IMR-90 (cell line): ENCODE measurements at regions not wholly inside any gene's neighbourhood (a gene's known extent, or its start where the extent isn't known, plus 50 kb on each side); places are given as distances from the start of the nearest gene placed in this dataset.

Experiments used
- ATAC-seq: fragments of 200-7000 bp; cut with Tn5 transposase; 2 replicates; pipeline ENCODE4 v1.9.1; 2020; ENCODE audit warnings: low read depth, mild to moderate bottlenecking, moderate library complexity
- BruUV-seq: library from RNA; stranded (reverse); fragments of 400-500 nt; replicated peaks from 2 replicates; lab custom pipeline; 2021; lab: Mats Ljungman, UMichigan
- CTCF ChIA-PET: fragments of 300-600 bp; formaldehyde crosslinking; extraction: SDS; loops from one replicate; lab custom pipeline; 2021; ENCODE audit warnings: antibody characterized with exemption; lab: Yijun Ruan, JAX
- POLR2A ChIA-PET: fragments of 300-600 bp; sonication (Branson Sonifier 250); formaldehyde crosslinking; loops from one replicate; lab custom pipeline; 2022; ENCODE audit warnings: antibody characterized with exemption; ENCODE audit not compliant: unreplicated experiment; lab: Charles Lee
- DNase-seq: peaks from one replicate; pipeline ENCODE4 v3.0.0; 2013
- H2AFZ ChIP-seq: replicated peaks from 2 replicates; pipeline ENCODE3; 2013; ENCODE audit warnings: low read length, mild to moderate bottlenecking; ENCODE audit not compliant: poor library complexity
- H2AK5ac ChIP-seq: 2 replicates; pipeline ENCODE4 v1.6.1; 2013; ENCODE audit warnings: low read depth, low read length, inconsistent platforms
- H2AK9ac ChIP-seq: replicated peaks from 2 replicates; pipeline ENCODE3; 2013; ENCODE audit warnings: mild to moderate bottlenecking, low read depth, low read length, moderate library complexity; ENCODE audit not compliant: poor library complexity
- H2BK120ac ChIP-seq: 2 replicates; pipeline ENCODE4 v1.6.1; 2013; ENCODE audit warnings: low read depth, low read length, inconsistent platforms
- H2BK15ac ChIP-seq: 3 replicates; pipeline ENCODE4 v1.6.1; 2013; ENCODE audit warnings: low read depth, low read length, inconsistent platforms
- H2BK20ac ChIP-seq: 2 replicates; pipeline ENCODE4 v1.6.1; 2013; ENCODE audit warnings: low read depth, mild to moderate bottlenecking, inconsistent platforms, low read length, moderate library complexity
- H2BK5ac ChIP-seq: 2 replicates; pipeline ENCODE4 v1.6.1; 2013; ENCODE audit warnings: mild to moderate bottlenecking, low read depth, low read length, inconsistent platforms; ENCODE audit not compliant: poor library complexity, severe bottlenecking
- H3K14ac ChIP-seq: replicated peaks from 2 replicates; pipeline ENCODE4 v1.6.1; 2013; ENCODE audit warnings: low read depth, low read length, inconsistent platforms
- H3K18ac ChIP-seq: 2 replicates; pipeline ENCODE4 v1.6.1; 2013; ENCODE audit warnings: low read depth, low read length, control low read depth
- H3K23ac ChIP-seq: 2 replicates; pipeline ENCODE4 v1.6.1; 2013; ENCODE audit warnings: low read depth, low read length, inconsistent platforms
- H3K27ac ChIP-seq: 2 replicates; pipeline ENCODE4 v1.5.1; 2013; ENCODE audit warnings: mild to moderate bottlenecking, control low read depth, low read length; ENCODE audit not compliant: insufficient read depth
- H3K27me3 ChIP-seq: 2 replicates; pipeline ENCODE4 v1.6.1; 2013; ENCODE audit warnings: low read length; ENCODE audit not compliant: control insufficient read depth, insufficient read depth
- H3K36me3 ChIP-seq: 2 replicates; pipeline ENCODE4 v1.6.1; 2013; ENCODE audit warnings: low read length, mixed read lengths; ENCODE audit not compliant: control insufficient read depth, insufficient read depth
- H3K4ac ChIP-seq: 2 replicates; pipeline ENCODE4 v1.6.1; 2013; ENCODE audit warnings: low read depth, low read length, inconsistent platforms
- H3K4me1 ChIP-seq: 2 replicates; pipeline ENCODE4 v1.6.1; 2013; ENCODE audit warnings: low read length, mixed read lengths; ENCODE audit not compliant: control insufficient read depth, insufficient read depth
- H3K4me2 ChIP-seq: 2 replicates; pipeline ENCODE4 v1.6.1; 2013; ENCODE audit warnings: low read depth, mild to moderate bottlenecking, control low read depth, low read length, moderate library complexity
- H3K4me3 ChIP-seq: 2 replicates; pipeline ENCODE4 v1.5.1; 2013; ENCODE audit warnings: low read depth, mild to moderate bottlenecking, control low read depth, low read length, moderate library complexity; ENCODE audit not compliant: insufficient read depth
- H3K56ac ChIP-seq: 2 replicates; pipeline ENCODE4 v1.6.1; 2013; ENCODE audit warnings: low read length, inconsistent platforms; ENCODE audit not compliant: insufficient read depth; ENCODE audit errors: extremely low read depth
- H3K79me1 ChIP-seq, 2 experiments: 2 replicates each; pipeline ENCODE4 v1.6.1; 2013; ENCODE audit warnings: low read length in 2 of 2, inconsistent platforms in 1 of 2, low read depth in 1 of 2
- H3K9ac ChIP-seq: 2 replicates; pipeline ENCODE4 v1.6.1; 2013; ENCODE audit warnings: low read depth, low read length, control low read depth
- H3K9me1 ChIP-seq: 2 replicates; pipeline ENCODE4 v1.6.1; 2013; ENCODE audit warnings: low read length, inconsistent platforms; ENCODE audit not compliant: insufficient read depth
- H3K9me3 ChIP-seq: 2 replicates; pipeline ENCODE4 v1.6.1; 2013; ENCODE audit warnings: low read length; ENCODE audit not compliant: control insufficient read depth, insufficient read depth
- H4K20me1 ChIP-seq: 2 replicates; pipeline ENCODE4 v1.6.1; 2013; ENCODE audit warnings: low read length, inconsistent platforms; ENCODE audit not compliant: insufficient read depth
- H4K5ac ChIP-seq: 2 replicates; pipeline ENCODE4 v1.6.1; 2013; ENCODE audit warnings: mild to moderate bottlenecking, low read depth, low read length, control low read depth
- H4K8ac ChIP-seq, 2 experiments: 2 replicates each; pipeline ENCODE4 v1.6.1; 2013; ENCODE audit warnings: low read depth in 2 of 2, low read length in 2 of 2, control low read depth in 1 of 2, inconsistent platforms in 1 of 2
- H4K91ac ChIP-seq: 2 replicates; pipeline ENCODE4 v1.6.1; 2013; ENCODE audit warnings: low read depth, low read length, inconsistent platforms; ENCODE audit not compliant: insufficient read depth
- BHLHE40 ChIP-seq: fragments of 150-350 bp; IDR thresholded peaks from 2 replicates; pipeline ENCODE4 v1.6.1; 2016; ENCODE audit warnings: mild to moderate bottlenecking, low read depth, low read length
- CEBPB ChIP-seq: IDR thresholded peaks from 2 replicates; pipeline ENCODE4 v1.6.1; 2012; ENCODE audit warnings: low read depth, low read length, improper control_type of control experiment
- MAZ ChIP-seq: IDR thresholded peaks from 2 replicates; pipeline ENCODE4 v1.6.1; 2012; ENCODE audit warnings: low read depth, mild to moderate bottlenecking, low read length, improper control_type of control experiment, moderate library complexity, borderline replicate concordance
- POLR2A ChIP-seq: IDR thresholded peaks from 2 replicates; pipeline ENCODE4 v1.6.1; 2012; ENCODE audit warnings: mild to moderate bottlenecking, low read depth, low read length
- RAD21 ChIP-seq: IDR thresholded peaks from 2 replicates; pipeline ENCODE4 v1.6.1; 2012; ENCODE audit warnings: low read length, improper control_type of control experiment
- RFX5 ChIP-seq: IDR thresholded peaks from 2 replicates; pipeline ENCODE4 v1.8.0; 2012; ENCODE audit warnings: low read depth, mild to moderate bottlenecking, low read length, moderate library complexity
- SMC3 ChIP-seq: fragments of 150-350 bp; IDR thresholded peaks from 2 replicates; pipeline ENCODE4 v1.6.1; 2016; ENCODE audit warnings: low read depth, mild to moderate bottlenecking, antibody characterized with exemption, low read length, moderate library complexity
- WGBS, 2 experiments: methylation state at CpG; one replicate each; pipeline versions ENCODE4 v1.1.5 to v1.1.7; 2013; ENCODE audit warnings: missing lambda C conversion rate in 2 of 2; ENCODE audit not compliant: insufficient read length in 1 of 2; ENCODE audit errors: extremely low coverage in 2 of 2; 5-methylcytosine and 5-hydroxymethylcytosine counted together
- dilution Hi-C: fragments of 300-500 bp; cut with HindIII; formaldehyde crosslinking; loops from one replicate; pipeline ENCODE4 v1.14.3; 2018; ENCODE audit warnings: low sequenced_read_pairs; ENCODE audit not compliant: unreplicated experiment
- in situ Hi-C: fragments of 300-500 bp; cut with MboI; formaldehyde crosslinking; loops from 3 replicates; pipeline ENCODE4 v1.14.3; 2019; ENCODE audit warnings: low sequenced_read_pairs, inconsistent platforms, mixed read lengths
- intact Hi-C: fragments of 100-400 bp; cut with micrococcal nuclease; formaldehyde crosslinking; loops from 2 replicates; pipeline ENCODE4 v1.10.0; 2022
- TF ChIP-seq, protein P1 (sequence below): fragments of 150-350 bp; IDR thresholded peaks from 2 replicates; pipeline ENCODE4 v1.6.1; 2016; ENCODE audit warnings: low read depth, mild to moderate bottlenecking, low read length, moderate library complexity, borderline replicate concordance

DNA sequence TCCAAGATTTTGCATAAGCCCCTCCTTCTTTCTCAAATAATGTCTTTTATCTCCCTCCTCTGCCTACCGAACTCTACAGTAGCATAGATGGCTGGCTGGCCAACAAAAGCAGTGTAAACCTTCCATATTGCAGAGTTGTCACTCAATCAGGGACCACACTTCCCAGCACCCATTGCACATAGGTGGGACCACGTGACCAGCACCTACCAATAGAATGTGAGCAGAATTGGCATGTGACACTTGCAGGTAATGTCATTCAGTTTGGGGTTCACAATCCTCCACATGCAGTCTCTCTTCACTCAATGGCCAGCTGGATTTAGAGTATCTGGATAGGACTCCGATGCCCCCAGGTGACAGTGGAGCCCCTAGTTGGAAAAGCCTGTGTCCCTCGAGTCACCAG lies 190.3 kb upstream of the CRY1 start:
- dilution Hi-C loops, result no loop called here
- no peaks in the 10 kb centered on the region for H3K9me3 ChIP-seq
- POLR2A ChIA-PET, result no interaction called here

More for the DNA sequence above, 190.3 kb upstream of the CRY1 start:
- no peaks in the 10 kb centered on the region for H4K20me1 ChIP-seq
- no peak overlapping the region for H3K14ac ChIP-seq
- no peak overlapping the region for H2BK20ac ChIP-seq
- no peak overlapping the region for H4K8ac ChIP-seq
- in situ Hi-C loops (no loop called here), intact Hi-C loops (no loop called here)
- no peak overlapping the region for H2AK5ac ChIP-seq
- H3K27ac ChIP-seq, result no peak overlapping the region
- DNase-seq (no peak), ATAC-seq (no peak)
- peaks cover 3% of the 10 kb centered on the region; the same call in 1 of the 2 replicates for H3K27me3 ChIP-seq
- H2BK5ac ChIP-seq, result no peak overlapping the region
- no peak overlapping the region for H2BK120ac ChIP-seq
- no peaks in the 10 kb centered on the region for H3K9me1 ChIP-seq
- no peak overlapping the region for H3K4me3 ChIP-seq
- no peak overlapping the region for H3K23ac ChIP-seq
- H3K4ac ChIP-seq, result no peak overlapping the region
- H3K56ac ChIP-seq, result no peak overlapping the region
- no CpG with 5 or more reads among the region's 4 CpGs for WGBS, 2 experiments
- H2AFZ ChIP-seq, result no peak overlapping the region
- H2BK15ac ChIP-seq, result no peak overlapping the region
- no peak overlapping the region for H3K9ac ChIP-seq
- peaks cover 2% of the 10 kb centered on the region; the same call in 1 of the 2 replicates for H3K4me1 ChIP-seq
- no peak overlapping the region for H3K4me2 ChIP-seq
- H3K79me1 ChIP-seq, result no peaks in the 10 kb centered on the region
- TF ChIP-seq BHLHE40 (no peak), CEBPB (no peak), SMC3 (no peak), POLR2A (no peak), MAZ (no peak), RFX5 (no peak), RAD21 (no peak)
- TF ChIP-seq, protein P1, sequence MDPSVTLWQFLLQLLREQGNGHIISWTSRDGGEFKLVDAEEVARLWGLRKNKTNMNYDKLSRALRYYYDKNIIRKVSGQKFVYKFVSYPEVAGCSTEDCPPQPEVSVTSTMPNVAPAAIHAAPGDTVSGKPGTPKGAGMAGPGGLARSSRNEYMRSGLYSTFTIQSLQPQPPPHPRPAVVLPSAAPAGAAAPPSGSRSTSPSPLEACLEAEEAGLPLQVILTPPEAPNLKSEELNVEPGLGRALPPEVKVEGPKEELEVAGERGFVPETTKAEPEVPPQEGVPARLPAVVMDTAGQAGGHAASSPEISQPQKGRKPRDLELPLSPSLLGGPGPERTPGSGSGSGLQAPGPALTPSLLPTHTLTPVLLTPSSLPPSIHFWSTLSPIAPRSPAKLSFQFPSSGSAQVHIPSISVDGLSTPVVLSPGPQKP, result no peak
- no peak overlapping the region for H4K91ac ChIP-seq
- H4K5ac ChIP-seq, result no peak overlapping the region
- no peak overlapping the region for H3K18ac ChIP-seq
- no peaks in the 10 kb centered on the region for H3K36me3 ChIP-seq
- H2AK9ac ChIP-seq, result no peak overlapping the region
- no TSS peak for BruUV-seq
- CTCF ChIA-PET, result no interaction called here
